Thyroid gland (tissue), 4 donors: ENCODE measurements at regions not wholly inside any gene's neighbourhood (a gene's known extent, or its start where the extent isn't known, plus 50 kb on each side); places are given as distances from the start of the nearest gene placed in this dataset.

ENCODE experiments used
- CTCF ChIP-seq, 6 experiments: fragments of 200-600 bp in 3 of 6; fragments of 450-650 bp in 3 of 6; sonication (generic) in 3 of 6; IDR thresholded peaks; one replicate each; pipeline ENCODE4 v1.5.1; 2016 to 2019; ENCODE audit warnings: antibody characterized with exemption in 6 of 6, mild to moderate bottlenecking in 2 of 6, inconsistent platforms in 1 of 6, moderate library complexity in 1 of 6
- POLR2A ChIP-seq, 2 donors: fragments of 450-650 bp; IDR thresholded peaks; one replicate each; pipeline ENCODE4 v1.6.1; 2017; ENCODE audit warnings: antibody characterized with exemption in 2 of 2, mild to moderate bottlenecking in 2 of 2, moderate library complexity in 1 of 2

DNA sequence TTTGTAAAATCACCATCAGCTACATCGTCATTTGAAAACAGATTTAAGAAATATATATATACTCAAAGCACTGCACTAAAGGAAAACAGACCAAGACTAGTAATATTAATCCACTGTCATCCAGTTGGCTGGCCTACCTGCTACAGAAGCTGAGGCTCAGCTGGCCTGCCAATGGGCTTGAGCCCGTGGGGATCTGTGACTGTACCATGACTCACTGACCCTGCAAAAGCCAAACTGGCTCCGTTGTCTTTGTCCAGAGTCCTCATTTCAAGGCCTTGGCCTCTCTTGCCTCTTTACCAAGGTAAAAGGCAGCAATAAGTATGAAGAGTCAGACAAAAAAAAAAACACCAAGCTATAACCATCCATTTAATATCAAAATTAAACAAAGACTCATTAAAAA lies 463.5 kb upstream of the RASGRP1 start:
- no peak for TF ChIP-seq CTCF (IDR thresholded peaks at IDR 0.05)
- TF ChIP-seq POLR2A (IDR thresholded peaks at IDR 0.05): no peak
